Stomach (tissue), 8 donors: ENCODE measurements at regions not wholly inside any gene's neighbourhood (a gene's known extent, or its start where the extent isn't known, plus 50 kb on each side); places are given as distances from the start of the nearest gene placed in this dataset.
"Not testable (repeated sequence)": the region's sequence is repeated elsewhere in the genome, so short reads cannot be mapped to it uniquely, and the experiment has no call there.

Experiments
- DNase-seq, 2 donors: peaks; one replicate each; pipeline versions ENCODE4 v3.0.0 to v3.0.0-alpha.2; 2013 to 2019
- H3K27ac ChIP-seq, 5 donors: fragments of 200-600 bp in 4 of 5; sonication (generic) in 4 of 5; one replicate each; pipeline ENCODE4 v1.5.1; 2013 to 2019; ENCODE audit warnings: mild to moderate bottlenecking in 1 of 5, moderate library complexity in 1 of 5
- H3K27me3 ChIP-seq, 3 donors: fragments of 200-600 bp; sonication (generic); one replicate each; pipeline ENCODE4 v1.5.1; 2017 to 2019; ENCODE audit warnings: mixed run types in 1 of 3
- H3K36me3 ChIP-seq, 4 donors: fragments of 200-600 bp; sonication (generic); 1 replicate in 3 of 4; 2 replicates in 1 of 4; pipeline ENCODE4 v1.5.1; 2016 to 2019
- H3K4me1 ChIP-seq, 4 donors: fragments of 200-600 bp; sonication (generic); one replicate each; pipeline ENCODE4 v1.5.1; 2016 to 2019
- H3K4me3 ChIP-seq, 4 donors: fragments of 200-600 bp; sonication (generic) in 3 of 4; one replicate each; pipeline ENCODE4 v1.5.1; 2016 to 2019; ENCODE audit warnings: mild to moderate bottlenecking in 1 of 4
- H3K9me3 ChIP-seq, 4 donors: fragments of 200-600 bp; sonication (generic); one replicate each; pipeline ENCODE4 v1.5.1; 2016 to 2019
- EP300 ChIP-seq: sonication (generic); formaldehyde crosslinking; IDR thresholded peaks from one replicate; pipeline ENCODE4 v1.6.1; 2017; ENCODE audit warnings: antibody characterized with exemption
- POLR2A ChIP-seq, 4 donors: fragments of 450-650 bp; IDR thresholded peaks; one replicate each; pipeline ENCODE4 v1.6.1; 2016; ENCODE audit warnings: antibody characterized with exemption in 4 of 4, control low read depth in 2 of 4, mild to moderate bottlenecking in 1 of 4, moderate library complexity in 1 of 4
- POLR2AphosphoS5 ChIP-seq, 3 donors: sonication (generic); formaldehyde crosslinking; IDR thresholded peaks; one replicate each; pipeline ENCODE4 v1.6.1; 2016; ENCODE audit warnings: antibody characterized with exemption in 3 of 3
- WGBS, 5 donors: extraction: QIAGEN DNeasy Blood & Tissue Kit in 3 of 5; methylation state at CpG; one replicate each; pipeline versions ENCODE4 v1.1.5 to v1.1.7; 2013 to 2018; 5-methylcytosine and 5-hydroxymethylcytosine counted together
- intact Hi-C: fragments of 100-400 bp; cut with DNase I; formaldehyde crosslinking; loops from one replicate; pipeline ENCODE4 v1.15.1; 2023; ENCODE audit warnings: low total_unique reads
- TF ChIP-seq, protein P1 (sequence below), 7 experiments: fragments of 450-650 bp in 4 of 7; fragments of 200-600 bp in 3 of 7; sonication (generic) in 3 of 7; IDR thresholded peaks; one replicate each; pipeline ENCODE4 v1.5.1; 2016 to 2019; ENCODE audit warnings: antibody characterized with exemption in 7 of 7, control low read depth in 2 of 7, mild to moderate bottlenecking in 1 of 7
- donor health status: healthy with polysubstance abuse.
- donor health status: Bipolar disorder and iron deficiency.
- donor health status: healthy.

DNA sequence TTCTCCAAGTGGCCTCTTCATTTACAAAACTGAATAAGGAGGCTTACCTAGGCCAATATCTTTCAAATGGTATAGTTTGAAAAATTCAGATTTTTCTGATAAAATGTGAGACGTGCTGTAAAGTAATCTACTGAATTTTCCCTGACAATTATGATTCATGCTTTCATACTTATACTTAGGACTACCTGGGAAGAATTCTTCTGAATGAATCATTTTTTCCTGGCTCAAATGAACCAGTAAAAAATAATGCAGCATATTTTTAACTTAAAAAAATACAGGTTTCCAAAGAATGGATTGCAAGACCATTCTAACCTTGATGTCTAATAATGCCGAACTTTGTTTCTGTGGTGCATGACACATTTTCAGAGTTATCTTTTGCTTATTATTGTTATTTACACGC lies 375.4 kb downstream of the ZNF674 start:
- Histone ChIP-seq H3K4me1 (no peaks in the 10 kb centered on the region), H3K27ac (no peak overlapping the region), H3K36me3 (no peaks in the 10 kb centered on the region), H3K27me3 (no peaks in the 10 kb centered on the region), H3K9me3 (peaks cover 0 to 22% (median 8%) of the 10 kb centered on the region in 4 donors), H3K4me3 (no peak overlapping the region)
- DNase-seq = no peak
- intact Hi-C loops = no loop called here
- TF ChIP-seq EP300 (no peak), POLR2A (IDR thresholded peaks at IDR 0.05) (no peak), POLR2AphosphoS5 (IDR thresholded peaks at IDR 0.05) (no peak)
- TF ChIP-seq, protein P1, sequence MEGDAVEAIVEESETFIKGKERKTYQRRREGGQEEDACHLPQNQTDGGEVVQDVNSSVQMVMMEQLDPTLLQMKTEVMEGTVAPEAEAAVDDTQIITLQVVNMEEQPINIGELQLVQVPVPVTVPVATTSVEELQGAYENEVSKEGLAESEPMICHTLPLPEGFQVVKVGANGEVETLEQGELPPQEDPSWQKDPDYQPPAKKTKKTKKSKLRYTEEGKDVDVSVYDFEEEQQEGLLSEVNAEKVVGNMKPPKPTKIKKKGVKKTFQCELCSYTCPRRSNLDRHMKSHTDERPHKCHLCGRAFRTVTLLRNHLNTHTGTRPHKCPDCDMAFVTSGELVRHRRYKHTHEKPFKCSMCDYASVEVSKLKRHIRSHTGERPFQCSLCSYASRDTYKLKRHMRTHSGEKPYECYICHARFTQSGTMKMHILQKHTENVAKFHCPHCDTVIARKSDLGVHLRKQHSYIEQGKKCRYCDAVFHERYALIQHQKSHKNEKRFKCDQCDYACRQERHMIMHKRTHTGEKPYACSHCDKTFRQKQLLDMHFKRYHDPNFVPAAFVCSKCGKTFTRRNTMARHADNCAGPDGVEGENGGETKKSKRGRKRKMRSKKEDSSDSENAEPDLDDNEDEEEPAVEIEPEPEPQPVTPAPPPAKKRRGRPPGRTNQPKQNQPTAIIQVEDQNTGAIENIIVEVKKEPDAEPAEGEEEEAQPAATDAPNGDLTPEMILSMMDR (IDR thresholded peaks at IDR 0.05) = no peak
- WGBS, 5 donors = 66 to 79% (median 71%) methylated on average over 3 of the region's 3 CpGs

DNA sequence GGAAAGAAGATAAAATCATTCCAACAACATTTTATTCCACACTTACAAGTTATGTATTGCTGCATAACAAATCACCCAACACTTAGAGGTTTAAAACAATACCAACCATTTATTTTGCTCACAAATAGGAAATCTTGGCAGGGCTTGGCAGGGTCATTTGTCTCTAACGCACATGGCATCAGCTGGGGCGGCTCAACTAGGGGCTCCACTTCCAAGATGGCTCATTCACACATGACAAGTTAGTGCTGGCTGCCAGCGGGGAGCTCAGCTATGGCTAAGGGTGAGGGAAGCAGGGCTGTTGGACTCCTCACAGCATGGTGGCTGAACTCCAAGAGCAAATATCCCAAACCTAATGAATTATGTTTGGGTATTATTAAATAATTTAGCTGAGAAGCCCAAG lies 377.0 kb downstream of the ZNF674 start:
- TF ChIP-seq, protein P1 (IDR thresholded peaks at IDR 0.05) = no peak
- TF ChIP-seq POLR2AphosphoS5 (IDR thresholded peaks at IDR 0.05) (no peak), POLR2A (IDR thresholded peaks at IDR 0.05) (no peak), EP300 (no peak)
- no peak overlapping the region for H3K4me3 ChIP-seq
- WGBS, 5 donors = 42 to 89% (median 74%) methylated on average over 3 of the region's 3 CpGs
- H3K36me3 ChIP-seq = no peaks in the 10 kb centered on the region
- DNase-seq = peak in 1 of 2 donors; percentile 27
- no peaks in the 10 kb centered on the region for H3K4me1 ChIP-seq
- intact Hi-C loops = no loop called here
- H3K27me3 ChIP-seq = no peaks in the 10 kb centered on the region
- no peak overlapping the region for H3K27ac ChIP-seq
- peaks cover 0 to 16% (median 8%) of the 10 kb centered on the region in 4 donors for H3K9me3 ChIP-seq

DNA sequence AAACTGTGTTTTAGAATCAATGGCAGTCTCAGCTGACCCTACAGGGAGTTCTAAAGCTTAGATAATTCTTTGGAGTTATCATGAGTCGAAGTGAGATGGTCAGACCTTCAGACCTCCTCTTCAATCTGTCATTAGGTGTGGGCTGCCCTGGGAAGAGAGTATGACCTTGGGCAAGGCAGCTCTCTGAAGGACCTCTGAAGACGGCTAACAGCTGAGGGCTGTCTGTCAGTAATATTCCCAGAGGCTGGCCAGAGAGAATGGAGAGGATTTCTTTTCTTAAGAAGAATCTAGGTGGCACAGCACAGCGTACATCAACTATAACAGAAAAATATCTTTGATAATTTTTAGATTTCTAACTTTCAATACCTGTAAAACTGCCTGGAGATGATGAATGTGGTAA lies 379.4 kb downstream of the ZNF674 start:
- intact Hi-C loops = no loop called here
- TF ChIP-seq EP300 (no peak), POLR2A (IDR thresholded peaks at IDR 0.05) (no peak), POLR2AphosphoS5 (IDR thresholded peaks at IDR 0.05) (no peak)
- TF ChIP-seq, protein P1 (IDR thresholded peaks at IDR 0.05) = no peak
- no peaks in the 10 kb centered on the region for H3K9me3 ChIP-seq
- H3K27me3 ChIP-seq = no peaks in the 10 kb centered on the region
- no peak for DNase-seq
- no peak overlapping the region for H3K27ac ChIP-seq
- 56 to 88% (median 80%) methylated on average over 3 of the region's 3 CpGs for WGBS, 5 donors
- no peaks in the 10 kb centered on the region for H3K4me1 ChIP-seq
- H3K36me3 ChIP-seq = no peaks in the 10 kb centered on the region
- H3K4me3 ChIP-seq = no peak overlapping the region

DNA sequence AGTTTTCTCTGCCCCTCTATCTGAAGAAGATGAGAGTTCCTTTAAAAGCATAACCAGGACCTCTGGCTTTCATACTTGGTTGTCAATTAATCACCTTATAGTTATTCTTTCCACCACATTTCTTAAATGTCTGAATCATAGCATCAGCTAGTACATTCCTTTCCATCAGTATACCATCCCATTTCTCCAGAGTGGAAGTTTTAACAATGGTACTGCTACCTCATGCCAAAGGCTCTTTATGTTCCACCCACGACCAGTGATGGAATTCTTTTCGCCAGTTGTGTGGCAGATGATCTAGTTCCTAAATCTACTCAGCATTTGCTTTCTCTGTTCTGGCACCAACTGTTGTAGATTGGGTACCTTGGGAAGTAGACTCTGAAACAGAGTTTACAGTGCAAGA lies 379.8 kb downstream of the ZNF674 start:
- DNase-seq = no peak
- no peak for TF ChIP-seq POLR2A (IDR thresholded peaks at IDR 0.05)
- no peaks in the 10 kb centered on the region for H3K4me1 ChIP-seq
- WGBS, 5 donors = 65 to 84% (median 68%) methylated on average over 2 of the region's 2 CpGs
- intact Hi-C loops = no loop called here
- H3K27ac ChIP-seq = no peak overlapping the region
- no peaks in the 10 kb centered on the region for H3K27me3 ChIP-seq
- H3K9me3 ChIP-seq = no peaks in the 10 kb centered on the region
- no peaks in the 10 kb centered on the region for H3K36me3 ChIP-seq
- H3K4me3 ChIP-seq = no peak overlapping the region

DNA sequence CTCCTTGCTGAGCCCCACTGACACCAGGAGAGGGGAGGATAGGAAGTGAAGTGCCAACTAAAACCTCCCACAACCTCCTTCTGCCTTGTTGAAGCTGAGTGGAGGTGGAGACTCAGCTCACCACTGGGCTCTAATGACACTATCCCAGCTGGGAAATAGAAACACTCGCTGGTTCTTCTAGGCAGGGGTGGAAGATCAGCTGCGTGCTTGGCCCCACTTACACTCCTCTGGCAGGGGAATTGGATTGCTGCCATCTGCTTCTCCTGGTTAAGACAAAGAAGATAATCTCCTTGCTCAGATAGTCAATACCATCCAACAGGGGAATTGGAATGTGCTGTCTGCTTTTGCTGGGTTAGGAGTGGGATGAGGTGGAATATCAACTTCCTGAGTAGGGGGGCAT lies 392.5 kb downstream of the ZNF674 start:
- no peak for DNase-seq

DNA sequence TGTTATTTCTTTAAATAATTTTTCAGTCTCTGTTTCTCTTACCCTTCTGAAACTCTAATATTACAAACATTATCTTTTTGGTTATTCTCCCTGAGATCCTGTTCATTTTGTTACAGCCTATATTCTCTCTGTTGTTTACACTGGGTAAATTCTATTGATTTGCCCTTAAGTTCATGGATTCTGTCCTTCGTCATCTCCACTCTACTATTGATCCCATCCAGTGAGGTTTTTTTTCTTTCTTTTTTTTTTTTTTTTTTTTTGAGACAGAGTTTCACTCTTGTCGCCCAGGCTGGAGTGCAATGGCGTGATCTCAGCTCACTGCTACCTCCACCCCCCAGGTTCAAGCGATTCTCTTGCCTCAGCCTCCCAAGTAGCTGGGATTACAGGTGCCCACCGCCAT lies 393.9 kb downstream of the ZNF674 start:
- H3K4me1 ChIP-seq, intact Hi-C loops, H3K27me3 ChIP-seq, H3K36me3 ChIP-seq, DNase-seq, H3K4me3 ChIP-seq, H3K9me3 ChIP-seq, H3K27ac ChIP-seq: not testable (repeated sequence)
- 82 to 100% (median 97%) methylated on average over 1 to 5 of the region's 5 CpGs for whole genome bisulfite sequencing, 5 donors

More for the DNA sequence above, 392.5 kb downstream of the ZNF674 start:
- TF ChIP-seq, protein P1 (IDR thresholded peaks at IDR 0.05) = no peak
- no peak for TF ChIP-seq EP300
- TF ChIP-seq POLR2A (IDR thresholded peaks at IDR 0.05) = no peak
- H3K36me3 ChIP-seq = no peaks in the 10 kb centered on the region
- H3K4me3 ChIP-seq = no peak overlapping the region
- no peaks in the 10 kb centered on the region for H3K4me1 ChIP-seq
- no peaks in the 10 kb centered on the region for H3K27me3 ChIP-seq
- H3K27ac ChIP-seq = no peak overlapping the region
- intact Hi-C loops = no loop called here
- 59 to 83% (median 70%) methylated on average over 2 of the region's 2 CpGs for WGBS, 5 donors
- peaks cover 0 to 8% (median 0%) of the 10 kb centered on the region in 4 donors for H3K9me3 ChIP-seq
